T47D (cell line): ENCODE measurements at regions not wholly inside any gene's neighbourhood (a gene's known extent, or its start where the extent isn't known, plus 50 kb on each side); places are given as distances from the start of the nearest gene placed in this dataset.

ENCODE experiments used
- DNase-seq, 2 experiments: peaks; one replicate each; pipeline versions ENCODE4 v3.0.0 to v3.0.0-alpha.2; 2011 to 2012; ENCODE audit warnings: low read depth in 1 of 2, low spot score in 1 of 2
- JUND ChIP-seq: IDR thresholded peaks from 2 replicates; pipeline ENCODE4 v1.6.1; 2012; ENCODE audit warnings: low read depth
- in situ Hi-C: cut with HindIII; loops from 2 replicates; pipeline ENCODE4 v1.10.0; 2016; ENCODE audit warnings: low sequenced_read_pairs, low pct_unique_long_range_greater_than_20kb

- DNase-seq, result peak in 1 of 2 experiments; percentile 36
- in situ Hi-C loops, result no loop called here
Measured at GRCh38 chr6:166877906-166878305, 78.4 kb downstream of the RNASET2 start.

GRCh38 chr6:166877349-166877748 is 79.0 kb downstream of the RNASET2 start:
- no peak for DNase-seq

More at GRCh38 chr6:166877906-166878305, 78.4 kb downstream of the RNASET2 start:
- no peak for TF ChIP-seq JUND

GRCh38 chr6:166872531-166873009 is 83.8 kb downstream of the RNASET2 start:
- no peak for TF ChIP-seq JUND
- DNase-seq, result no peak
- in situ Hi-C loops, result no loop called here

More at GRCh38 chr6:166877349-166877748, 79.0 kb downstream of the RNASET2 start:
- in situ Hi-C loops, result no loop called here
- no peak for TF ChIP-seq JUND

GRCh38 chr6:166870602-166871208 is 85.6 kb downstream of the RNASET2 start:
- no peak for TF ChIP-seq JUND
- in situ Hi-C loops, result no loop called here
- no peak for DNase-seq

- TF ChIP-seq JUND, result no peak
- in situ Hi-C loops, result no loop called here
- no peak for DNase-seq
Measured at GRCh38 chr6:166866839-166867637, 89.3 kb downstream of the RNASET2 start.

- TF ChIP-seq JUND, result no peak
- in situ Hi-C loops, result no loop called here
- DNase-seq, result no peak
Measured at GRCh38 chr6:166864333-166864732, 92.0 kb downstream of the RNASET2 start.

- DNase-seq, result no peak
- in situ Hi-C loops, result no loop called here
- no peak for TF ChIP-seq JUND
Measured at GRCh38 chr6:166862978-166863530, 93.3 kb downstream of the RNASET2 start.

GRCh38 chr6:166862287-166862977 is 93.9 kb downstream of the RNASET2 start:
- in situ Hi-C loops, result no loop called here
- DNase-seq, result peak; percentile 18 to 30
- TF ChIP-seq JUND, result no peak

GRCh38 chr6:166861961-166862286 is 94.4 kb downstream of the RNASET2 start:
- in situ Hi-C loops, result no loop called here
- no peak for TF ChIP-seq JUND
- DNase-seq, result no peak

GRCh38 chr6:166861304-166861703 is 95.0 kb downstream of the RNASET2 start:
- TF ChIP-seq JUND, result no peak
- no peak for DNase-seq
- in situ Hi-C loops, result no loop called here

- no peak for DNase-seq
- no peak for TF ChIP-seq JUND
- in situ Hi-C loops, result no loop called here
Measured at GRCh38 chr6:166860392-166860791, 96.0 kb downstream of the RNASET2 start.

- no peak for DNase-seq
- no peak for TF ChIP-seq JUND
- in situ Hi-C loops, result no loop called here
Measured at GRCh38 chr6:166855416-166855815, 100.9 kb downstream of the RNASET2 start.
